GM06990 (cell line): ENCODE measurements at regions not wholly inside any gene's neighbourhood (a gene's known extent, or its start where the extent isn't known, plus 50 kb on each side); places are given as distances from the start of the nearest gene placed in this dataset.

Source experiments
- DNase-seq: peaks from one replicate; pipeline ENCODE4 v3.0.0-alpha.2; 2011; ENCODE audit not compliant: insufficient read length; ENCODE audit errors: extremely low read depth
- H3K27me3 ChIP-seq: replicated peaks from 2 replicates; pipeline ENCODE4 v1.6.0; 2011; ENCODE audit warnings: low read length; ENCODE audit not compliant: control insufficient read depth, insufficient read depth
- H3K36me3 ChIP-seq: 2 replicates; pipeline ENCODE4 v1.5.1; 2011; ENCODE audit warnings: low read length; ENCODE audit not compliant: control insufficient read depth, insufficient read depth
- H3K4me3 ChIP-seq: replicated peaks from 2 replicates; pipeline ENCODE4 v1.5.1; 2011; ENCODE audit warnings: low read depth, mild to moderate bottlenecking, control low read depth, low read length
- TF ChIP-seq, protein P1 (sequence below): IDR thresholded peaks from 2 replicates; pipeline ENCODE4 v1.5.1; 2011; ENCODE audit warnings: low read length, control low read depth, mild to moderate bottlenecking, inconsistent platforms; ENCODE audit not compliant: insufficient read depth, poor library complexity, severe bottlenecking

DNA sequence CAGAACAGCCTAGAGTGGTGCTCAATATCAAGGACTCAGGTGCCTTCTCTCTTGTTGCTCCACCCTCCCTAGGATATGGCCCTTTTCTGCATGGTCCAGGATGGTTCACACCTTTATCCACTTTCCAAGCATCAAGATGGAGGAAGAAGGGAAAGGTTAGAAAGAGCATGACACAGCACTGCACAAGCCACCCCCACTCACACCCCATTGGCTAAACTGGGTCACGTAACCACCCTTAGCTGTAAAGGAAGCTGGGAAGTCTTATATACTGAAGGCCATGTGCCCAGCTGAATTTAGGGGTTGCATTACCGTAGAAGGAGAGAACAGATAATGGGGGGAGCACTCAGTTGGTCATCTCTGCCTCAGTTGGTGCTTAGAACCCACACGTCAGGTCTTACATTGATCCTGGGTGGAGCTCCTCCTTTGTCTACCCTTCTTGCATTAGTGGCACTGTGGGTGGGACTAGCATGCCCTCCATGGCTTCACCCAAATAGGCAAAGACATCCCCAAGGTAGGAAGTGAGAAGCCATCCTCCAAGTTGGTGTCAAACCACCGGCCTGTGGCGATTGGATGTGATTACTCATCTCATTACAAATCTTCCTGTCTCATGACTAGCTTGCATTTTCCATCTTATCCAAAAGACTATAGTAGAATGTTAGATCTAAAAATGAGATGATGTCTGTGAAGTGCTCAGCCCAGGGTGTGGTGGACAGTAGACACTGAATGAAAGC, 248.5 kb downstream of the HAUS1 start:
- no peaks in the 10 kb centered on the region for H3K36me3 ChIP-seq
- TF ChIP-seq, protein P1, sequence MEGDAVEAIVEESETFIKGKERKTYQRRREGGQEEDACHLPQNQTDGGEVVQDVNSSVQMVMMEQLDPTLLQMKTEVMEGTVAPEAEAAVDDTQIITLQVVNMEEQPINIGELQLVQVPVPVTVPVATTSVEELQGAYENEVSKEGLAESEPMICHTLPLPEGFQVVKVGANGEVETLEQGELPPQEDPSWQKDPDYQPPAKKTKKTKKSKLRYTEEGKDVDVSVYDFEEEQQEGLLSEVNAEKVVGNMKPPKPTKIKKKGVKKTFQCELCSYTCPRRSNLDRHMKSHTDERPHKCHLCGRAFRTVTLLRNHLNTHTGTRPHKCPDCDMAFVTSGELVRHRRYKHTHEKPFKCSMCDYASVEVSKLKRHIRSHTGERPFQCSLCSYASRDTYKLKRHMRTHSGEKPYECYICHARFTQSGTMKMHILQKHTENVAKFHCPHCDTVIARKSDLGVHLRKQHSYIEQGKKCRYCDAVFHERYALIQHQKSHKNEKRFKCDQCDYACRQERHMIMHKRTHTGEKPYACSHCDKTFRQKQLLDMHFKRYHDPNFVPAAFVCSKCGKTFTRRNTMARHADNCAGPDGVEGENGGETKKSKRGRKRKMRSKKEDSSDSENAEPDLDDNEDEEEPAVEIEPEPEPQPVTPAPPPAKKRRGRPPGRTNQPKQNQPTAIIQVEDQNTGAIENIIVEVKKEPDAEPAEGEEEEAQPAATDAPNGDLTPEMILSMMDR, result no peak

DNA sequence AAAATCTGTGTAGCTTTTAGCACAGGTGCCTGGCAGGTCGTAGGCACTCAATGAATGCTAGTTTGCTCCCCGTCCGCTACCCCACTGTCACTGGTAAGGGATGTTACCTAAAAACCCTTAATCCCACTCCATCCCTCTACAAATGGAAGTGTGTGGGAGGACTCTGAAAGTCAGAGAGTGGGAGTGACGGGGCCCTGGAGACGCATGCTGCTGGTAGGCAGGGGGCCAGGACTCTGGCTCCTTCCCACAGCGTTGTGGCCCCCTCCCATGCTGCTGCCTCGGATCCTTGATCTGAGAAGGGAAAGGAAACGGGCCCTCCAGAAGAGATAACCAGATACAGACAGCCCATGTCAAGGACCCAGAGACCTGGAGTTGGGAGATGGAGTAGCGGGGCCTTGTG, 249.3 kb downstream of the HAUS1 start:
- Histone ChIP-seq H3K36me3 (no peaks in the 10 kb centered on the region), H3K27me3 (no peaks in the 10 kb centered on the region), H3K4me3 (no peak overlapping the region)
- TF ChIP-seq, protein P1, result no peak
- no peak for DNase-seq

More for the DNA sequence above, 248.5 kb downstream of the HAUS1 start:
- DNase-seq, result no peak
- Histone ChIP-seq H3K27me3 (no peaks in the 10 kb centered on the region), H3K4me3 (no peak overlapping the region)

DNA sequence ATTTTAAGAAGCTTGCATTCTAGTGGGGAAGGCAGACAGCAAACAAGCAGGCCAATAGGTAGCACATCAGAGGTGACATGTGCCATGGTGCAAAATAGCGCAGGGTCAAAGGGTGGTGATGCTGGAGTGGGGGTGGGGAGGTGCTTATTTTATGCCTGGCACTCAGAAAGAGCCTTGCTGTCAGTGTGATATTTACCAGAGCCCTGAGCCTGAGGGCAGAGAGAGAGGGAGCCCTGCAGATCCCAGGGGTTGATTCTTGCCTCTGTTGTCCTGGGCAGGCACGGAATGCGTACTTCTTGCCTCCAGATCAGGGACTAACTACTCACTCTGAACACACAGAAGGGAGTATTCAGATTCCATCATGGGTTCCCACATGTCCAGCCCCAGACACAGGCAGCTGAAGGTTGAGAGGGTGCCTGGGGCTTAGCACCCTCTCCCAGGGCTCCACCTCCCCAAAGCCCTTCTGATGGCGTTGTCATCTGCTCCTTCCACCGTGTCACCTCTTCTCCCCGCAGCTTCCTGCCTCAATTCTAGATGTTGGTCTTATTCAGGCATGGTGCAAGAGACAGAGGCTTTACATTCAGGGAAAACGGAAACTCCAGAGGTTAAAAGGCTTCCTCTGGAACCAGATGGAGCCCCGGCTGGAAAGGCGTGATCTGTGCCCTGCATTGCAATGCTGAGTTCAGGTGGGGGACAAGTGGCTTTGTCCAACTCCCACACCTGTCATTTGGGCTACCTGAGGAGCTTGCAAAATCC, 252.3 kb downstream of the HAUS1 start:
- no peak for DNase-seq
- no peaks in the 10 kb centered on the region for H3K36me3 ChIP-seq
- no peak overlapping the region for H3K4me3 ChIP-seq
- no peaks in the 10 kb centered on the region for H3K27me3 ChIP-seq
- TF ChIP-seq, protein P1, result no peak

DNA sequence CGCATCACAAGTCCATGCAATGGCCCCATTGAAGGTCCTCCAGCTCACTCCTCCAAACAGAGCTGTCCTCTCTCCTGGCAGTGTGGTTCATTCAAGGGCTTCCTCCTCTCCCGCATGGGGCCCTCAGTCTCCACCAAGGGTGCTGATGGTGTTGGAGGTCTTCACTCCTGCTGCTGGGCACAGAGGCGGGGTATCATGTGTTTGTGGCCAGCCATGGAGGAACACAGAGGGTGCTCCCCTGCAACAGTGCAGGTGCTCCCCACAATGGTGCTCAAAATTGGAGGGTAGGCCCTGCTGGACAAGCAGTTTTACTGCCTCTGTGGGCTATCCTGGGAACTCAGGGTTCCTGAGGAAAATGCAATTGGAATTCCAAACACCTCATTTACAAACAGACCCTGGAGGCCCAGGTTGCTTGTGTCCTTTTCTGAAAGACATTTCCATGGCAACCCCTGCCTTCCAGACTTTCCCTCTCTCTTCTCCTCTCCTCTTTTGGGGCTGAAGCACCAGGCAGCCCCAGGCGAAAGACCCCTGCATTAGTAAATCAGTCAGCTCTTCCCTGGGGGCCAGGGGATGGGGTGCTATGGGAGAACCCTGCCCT, 256.0 kb downstream of the HAUS1 start:
- TF ChIP-seq, protein P1, result no peak
- Histone ChIP-seq H3K27me3 (no peaks in the 10 kb centered on the region), H3K4me3 (no peak overlapping the region), H3K36me3 (no peaks in the 10 kb centered on the region)
- no peak for DNase-seq

DNA sequence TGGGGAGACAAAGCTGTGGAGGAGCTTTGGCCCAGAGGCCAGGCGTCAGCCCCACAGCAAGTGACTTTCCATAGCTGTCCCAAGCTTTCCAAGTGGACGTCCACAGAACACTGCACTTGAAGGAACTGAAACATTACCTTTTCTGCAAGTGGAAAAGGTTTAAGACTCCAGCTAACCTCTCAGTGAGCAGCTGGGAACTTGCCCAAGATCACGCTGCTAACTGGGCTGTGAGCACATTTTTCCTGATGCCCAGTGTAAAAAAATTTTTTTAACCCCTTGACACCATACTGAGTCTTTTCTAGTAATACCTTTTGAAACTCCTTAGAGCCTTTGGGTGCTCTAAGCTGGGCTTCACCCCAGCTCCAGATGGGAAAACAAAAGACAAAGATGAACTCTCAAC, 256.7 kb downstream of the HAUS1 start:
- TF ChIP-seq, protein P1, result no peak
- Histone ChIP-seq H3K27me3 (no peaks in the 10 kb centered on the region), H3K4me3 (no peak overlapping the region), H3K36me3 (no peaks in the 10 kb centered on the region)
- no peak for DNase-seq
